B cell (primary cell): ENCODE measurements at regions not wholly inside any gene's neighbourhood (a gene's known extent, or its start where the extent isn't known, plus 50 kb on each side); places are given as distances from the start of the nearest gene placed in this dataset.

ENCODE experiments used
- EZH2 ChIP-seq: IDR thresholded peaks from 2 replicates; pipeline ENCODE4 v1.6.1; 2012; ENCODE audit warnings: borderline replicate concordance, low read depth, mild to moderate bottlenecking, moderate library complexity, low read length; ENCODE audit not compliant: insufficient read depth, poor library complexity, severe bottlenecking
- TF ChIP-seq, protein P1 (sequence below): fragments of 200-600 bp; IDR thresholded peaks from one replicate; pipeline ENCODE4 v1.8.0; 2022; ENCODE audit warnings: antibody characterized with exemption, mild to moderate bottlenecking

DNA sequence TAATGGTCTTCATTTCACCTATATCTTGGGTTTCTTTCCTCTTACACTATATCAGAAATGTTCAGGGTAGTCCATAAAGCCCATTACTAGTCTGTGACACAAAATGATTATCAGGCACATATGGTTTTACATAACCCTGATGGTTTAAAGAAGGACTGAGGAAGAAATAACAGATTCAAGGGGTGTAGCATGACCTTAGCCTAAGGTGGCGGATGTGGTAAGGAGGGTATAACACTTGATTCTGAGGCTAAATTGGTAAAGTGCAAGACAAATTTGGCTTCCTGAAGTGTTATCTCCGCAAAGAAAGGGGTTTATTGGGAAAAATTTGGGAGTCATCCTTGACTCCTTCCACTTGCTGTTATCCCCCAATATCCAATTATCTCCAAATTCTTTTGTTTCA is 388.2 kb upstream of the RPS23 start:
- TF ChIP-seq EZH2: no peak
- TF ChIP-seq, protein P1, sequence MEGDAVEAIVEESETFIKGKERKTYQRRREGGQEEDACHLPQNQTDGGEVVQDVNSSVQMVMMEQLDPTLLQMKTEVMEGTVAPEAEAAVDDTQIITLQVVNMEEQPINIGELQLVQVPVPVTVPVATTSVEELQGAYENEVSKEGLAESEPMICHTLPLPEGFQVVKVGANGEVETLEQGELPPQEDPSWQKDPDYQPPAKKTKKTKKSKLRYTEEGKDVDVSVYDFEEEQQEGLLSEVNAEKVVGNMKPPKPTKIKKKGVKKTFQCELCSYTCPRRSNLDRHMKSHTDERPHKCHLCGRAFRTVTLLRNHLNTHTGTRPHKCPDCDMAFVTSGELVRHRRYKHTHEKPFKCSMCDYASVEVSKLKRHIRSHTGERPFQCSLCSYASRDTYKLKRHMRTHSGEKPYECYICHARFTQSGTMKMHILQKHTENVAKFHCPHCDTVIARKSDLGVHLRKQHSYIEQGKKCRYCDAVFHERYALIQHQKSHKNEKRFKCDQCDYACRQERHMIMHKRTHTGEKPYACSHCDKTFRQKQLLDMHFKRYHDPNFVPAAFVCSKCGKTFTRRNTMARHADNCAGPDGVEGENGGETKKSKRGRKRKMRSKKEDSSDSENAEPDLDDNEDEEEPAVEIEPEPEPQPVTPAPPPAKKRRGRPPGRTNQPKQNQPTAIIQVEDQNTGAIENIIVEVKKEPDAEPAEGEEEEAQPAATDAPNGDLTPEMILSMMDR: no peak
